ENCODE measurements at regions not wholly inside any gene's neighbourhood (a gene's known extent, or its start where the extent isn't known, plus 50 kb on each side); places are given as distances from the start of the nearest gene placed in this dataset.

DNA sequence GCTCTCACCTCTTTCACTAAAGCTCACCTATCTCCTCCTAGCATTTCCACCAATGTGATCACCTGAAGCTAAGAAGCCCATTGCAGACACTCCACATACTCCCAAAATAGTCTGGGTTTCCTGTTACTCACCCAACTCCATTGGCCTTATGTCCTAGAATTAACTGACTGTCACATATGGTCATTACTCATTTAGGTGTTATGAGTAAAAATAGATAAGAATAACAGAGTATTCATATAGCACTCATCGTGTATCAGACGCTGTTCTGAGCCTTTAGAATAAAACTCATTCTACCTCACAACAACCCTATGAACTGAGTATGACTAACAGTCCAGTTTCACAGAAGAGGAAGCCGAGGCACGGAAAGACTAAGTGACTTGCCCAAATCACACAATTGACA lies 174.2 kb upstream of the NPVF start:
- Histone ChIP-seq H3K9ac (ENCODE audit: low read depth, low read length) (no peak overlapping the region), H3K4me2 (ENCODE audit: insufficient read depth, low read length) (no peak overlapping the region), H3K9me3 (ENCODE audit: insufficient read depth, low read length, severe bottlenecking) (no peaks in the 10 kb centered on the region), H3K4me3 (ENCODE audit: low read depth in 1 of 2, low read length in 2 of 2) (no peak overlapping the region), H2AFZ (ENCODE audit: low read depth, low read length) (no peak overlapping the region), H3K4me1 (ENCODE audit: insufficient read depth, low read length) (no peaks in the 10 kb centered on the region), H4K20me1 (ENCODE audit: insufficient read depth, low read length) (no peaks in the 10 kb centered on the region), H3K27me3 (ENCODE audit: insufficient read depth, low read length, poor library complexity) (no peaks in the 10 kb centered on the region), H3K36me3 (ENCODE audit: insufficient read depth, low read length) (no peaks in the 10 kb centered on the region), H3K27ac (ENCODE audit: low read length) (no peak overlapping the region), H3K79me2 (ENCODE audit: insufficient read depth, low read length) (no peaks in the 10 kb centered on the region)
- ATAC-seq (ENCODE audit: insufficient read depth, low read depth), result no peak
- no peak for DNase-seq
- TF ChIP-seq, protein P1, sequence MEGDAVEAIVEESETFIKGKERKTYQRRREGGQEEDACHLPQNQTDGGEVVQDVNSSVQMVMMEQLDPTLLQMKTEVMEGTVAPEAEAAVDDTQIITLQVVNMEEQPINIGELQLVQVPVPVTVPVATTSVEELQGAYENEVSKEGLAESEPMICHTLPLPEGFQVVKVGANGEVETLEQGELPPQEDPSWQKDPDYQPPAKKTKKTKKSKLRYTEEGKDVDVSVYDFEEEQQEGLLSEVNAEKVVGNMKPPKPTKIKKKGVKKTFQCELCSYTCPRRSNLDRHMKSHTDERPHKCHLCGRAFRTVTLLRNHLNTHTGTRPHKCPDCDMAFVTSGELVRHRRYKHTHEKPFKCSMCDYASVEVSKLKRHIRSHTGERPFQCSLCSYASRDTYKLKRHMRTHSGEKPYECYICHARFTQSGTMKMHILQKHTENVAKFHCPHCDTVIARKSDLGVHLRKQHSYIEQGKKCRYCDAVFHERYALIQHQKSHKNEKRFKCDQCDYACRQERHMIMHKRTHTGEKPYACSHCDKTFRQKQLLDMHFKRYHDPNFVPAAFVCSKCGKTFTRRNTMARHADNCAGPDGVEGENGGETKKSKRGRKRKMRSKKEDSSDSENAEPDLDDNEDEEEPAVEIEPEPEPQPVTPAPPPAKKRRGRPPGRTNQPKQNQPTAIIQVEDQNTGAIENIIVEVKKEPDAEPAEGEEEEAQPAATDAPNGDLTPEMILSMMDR (IDR thresholded peaks at IDR 0.05; ENCODE audit: borderline replicate concordance, extremely low read depth, low read length, poor library complexity, severe bottlenecking), result no peak
- TF ChIP-seq EZH2 (IDR thresholded peaks at IDR 0.05; ENCODE audit: borderline replicate concordance, low read depth, low read length, severe bottlenecking), result no peak

DNA sequence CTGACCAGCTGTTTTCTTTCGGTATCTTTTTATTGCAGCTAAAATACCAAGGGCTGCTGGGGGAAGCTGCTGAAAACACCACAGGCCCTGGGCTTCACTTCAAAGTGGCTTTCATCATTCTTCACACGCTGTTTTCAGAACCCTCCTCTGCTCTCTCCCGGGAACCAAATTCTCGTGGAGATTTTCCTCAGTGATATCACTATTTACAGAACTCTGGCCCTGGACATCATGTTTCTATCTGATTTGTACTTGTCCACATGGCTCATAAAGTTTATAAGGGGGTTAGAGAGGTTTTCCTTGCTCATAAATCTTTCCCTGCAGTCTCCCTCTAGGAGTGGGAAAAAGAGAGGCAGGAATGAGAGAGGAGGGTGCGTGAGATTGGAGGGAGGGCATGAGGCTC lies 177.4 kb upstream of the NPVF start:
- no peaks in the 10 kb centered on the region for H4K20me1 ChIP-seq (ENCODE audit: insufficient read depth, low read length)
- no peak for ATAC-seq (ENCODE audit: insufficient read depth, low read depth)

DNA sequence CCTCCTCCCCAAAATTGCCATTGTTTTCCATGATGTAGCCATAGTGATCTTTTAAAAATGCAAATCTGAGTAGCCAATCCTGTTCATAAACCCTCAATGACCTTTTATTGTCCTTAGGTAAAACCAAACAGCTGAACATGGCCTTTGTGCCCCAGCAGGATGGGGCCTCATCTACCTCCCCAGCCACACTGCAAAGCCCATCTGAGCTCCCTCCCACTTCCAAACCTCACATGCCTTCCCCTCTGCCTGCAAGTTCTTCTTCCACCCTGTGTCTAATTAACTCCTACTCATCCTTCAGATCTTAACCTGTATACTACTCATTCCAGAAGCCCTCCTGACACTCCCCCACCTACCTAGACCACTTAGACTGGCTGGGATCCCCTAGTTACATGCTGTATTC lies 178.8 kb upstream of the NPVF start:
- H3K27me3 ChIP-seq (ENCODE audit: insufficient read depth, low read length, poor library complexity), result no peaks in the 10 kb centered on the region
- H2AFZ ChIP-seq (ENCODE audit: low read depth, low read length), result no peak overlapping the region
- H4K20me1 ChIP-seq (ENCODE audit: insufficient read depth, low read length), result no peaks in the 10 kb centered on the region
- no peaks in the 10 kb centered on the region for H3K79me2 ChIP-seq (ENCODE audit: insufficient read depth, low read length)
- no peaks in the 10 kb centered on the region for H3K36me3 ChIP-seq (ENCODE audit: insufficient read depth, low read length)
- ATAC-seq (ENCODE audit: insufficient read depth, low read depth) (no peak), DNase-seq (no peak)
- H3K4me2 ChIP-seq (ENCODE audit: insufficient read depth, low read length), result no peak overlapping the region
- TF ChIP-seq, protein P1 (IDR thresholded peaks at IDR 0.05; ENCODE audit: borderline replicate concordance, extremely low read depth, low read length, poor library complexity, severe bottlenecking), result no peak
- no peak for TF ChIP-seq EZH2 (IDR thresholded peaks at IDR 0.05; ENCODE audit: borderline replicate concordance, low read depth, low read length, severe bottlenecking)
- H3K9ac ChIP-seq (ENCODE audit: low read depth, low read length), result no peak overlapping the region
- H3K27ac ChIP-seq (ENCODE audit: low read length), result no peak overlapping the region
- no peak overlapping the region for H3K4me3 ChIP-seq (ENCODE audit: low read depth in 1 of 2, low read length in 2 of 2)
- no peaks in the 10 kb centered on the region for H3K9me3 ChIP-seq (ENCODE audit: insufficient read depth, low read length, severe bottlenecking)
- H3K4me1 ChIP-seq (ENCODE audit: insufficient read depth, low read length), result no peaks in the 10 kb centered on the region

More for the DNA sequence above, 177.4 kb upstream of the NPVF start:
- Histone ChIP-seq H3K9ac (ENCODE audit: low read depth, low read length) (no peak overlapping the region), H3K27me3 (ENCODE audit: insufficient read depth, low read length, poor library complexity) (no peaks in the 10 kb centered on the region), H2AFZ (ENCODE audit: low read depth, low read length) (no peak overlapping the region), H3K9me3 (ENCODE audit: insufficient read depth, low read length, severe bottlenecking) (no peaks in the 10 kb centered on the region), H3K4me2 (ENCODE audit: insufficient read depth, low read length) (no peak overlapping the region), H3K27ac (ENCODE audit: low read length) (no peak overlapping the region), H3K79me2 (ENCODE audit: insufficient read depth, low read length) (no peaks in the 10 kb centered on the region), H3K36me3 (ENCODE audit: insufficient read depth, low read length) (no peaks in the 10 kb centered on the region), H3K4me1 (ENCODE audit: insufficient read depth, low read length) (no peaks in the 10 kb centered on the region), H3K4me3 (ENCODE audit: low read depth in 1 of 2, low read length in 2 of 2) (no peak overlapping the region)
- TF ChIP-seq EZH2 (IDR thresholded peaks at IDR 0.05; ENCODE audit: borderline replicate concordance, low read depth, low read length, severe bottlenecking), result no peak
- TF ChIP-seq, protein P1 (IDR thresholded peaks at IDR 0.05; ENCODE audit: borderline replicate concordance, extremely low read depth, low read length, poor library complexity, severe bottlenecking), result no peak
- DNase-seq, result no peak
